ENCODE measurements at regions not wholly inside any gene's neighbourhood (a gene's known extent, or its start where the extent isn't known, plus 50 kb on each side); places are given as distances from the start of the nearest gene placed in this dataset.
A peak's percentile ranks its signal among the peaks of the same experiment; 100 is the strongest.

DNA sequence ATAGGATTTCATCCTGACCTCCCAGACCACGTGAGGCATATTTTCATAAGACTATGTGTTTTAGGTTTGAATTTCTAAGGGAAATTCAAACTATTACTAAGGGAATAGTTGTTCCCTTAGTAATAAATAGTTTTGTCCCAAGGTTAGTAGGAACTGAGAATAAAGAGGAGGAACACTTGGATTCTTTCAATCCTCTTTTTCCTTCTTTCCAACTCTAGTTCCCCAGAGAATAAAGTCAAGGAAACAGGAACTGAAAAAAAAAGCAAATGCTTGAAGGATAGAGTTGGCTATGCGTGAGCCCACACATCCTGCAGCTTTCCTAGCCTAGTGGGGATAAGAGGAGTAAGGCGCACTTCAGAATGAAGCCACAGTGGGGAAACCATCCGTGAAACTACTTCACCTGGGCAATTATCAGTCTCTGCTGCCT, 312.1 kb upstream of the TGFBR2 start:
- Mint-ChIP-seq H3K9me3 (no peaks in the 10 kb centered on the region), H3K36me3 (no peaks in the 10 kb centered on the region), H3K27me3 (ENCODE audit: insufficient read depth, low read depth) (no peaks in the 10 kb centered on the region), H3K4me1 (peaks cover 4% of the 10 kb centered on the region), H3K4me3 (no peak overlapping the region), H3K27ac (no peak overlapping the region)
- Histone ChIP-seq H3K9ac (no peak overlapping the region), H3K4me2 (no peak overlapping the region), H3F3A (ENCODE audit: low read depth) (no peaks in the 10 kb centered on the region), H3K36me3 (no peaks in the 10 kb centered on the region), H3K9me3 (ENCODE audit: low read depth) (no peaks in the 10 kb centered on the region), H3K79me2 (ENCODE audit: low read depth) (no peaks in the 10 kb centered on the region), H2AFZ (replicated peaks) (no peak overlapping the region), H3K27ac (no peak overlapping the region), H3K4me3 (no peak overlapping the region), H3K4me1 (peaks cover 14% of the 10 kb centered on the region), H4K20me1 (ENCODE audit: low read depth) (no peaks in the 10 kb centered on the region), H3K27me3 (no peaks in the 10 kb centered on the region)
- TF ChIP-seq EZH2 (IDR thresholded peaks at IDR 0.05) (no peak), EZH2phosphoT487 (IDR thresholded peaks at IDR 0.05) (no peak)
- TF ChIP-seq, protein P1, sequence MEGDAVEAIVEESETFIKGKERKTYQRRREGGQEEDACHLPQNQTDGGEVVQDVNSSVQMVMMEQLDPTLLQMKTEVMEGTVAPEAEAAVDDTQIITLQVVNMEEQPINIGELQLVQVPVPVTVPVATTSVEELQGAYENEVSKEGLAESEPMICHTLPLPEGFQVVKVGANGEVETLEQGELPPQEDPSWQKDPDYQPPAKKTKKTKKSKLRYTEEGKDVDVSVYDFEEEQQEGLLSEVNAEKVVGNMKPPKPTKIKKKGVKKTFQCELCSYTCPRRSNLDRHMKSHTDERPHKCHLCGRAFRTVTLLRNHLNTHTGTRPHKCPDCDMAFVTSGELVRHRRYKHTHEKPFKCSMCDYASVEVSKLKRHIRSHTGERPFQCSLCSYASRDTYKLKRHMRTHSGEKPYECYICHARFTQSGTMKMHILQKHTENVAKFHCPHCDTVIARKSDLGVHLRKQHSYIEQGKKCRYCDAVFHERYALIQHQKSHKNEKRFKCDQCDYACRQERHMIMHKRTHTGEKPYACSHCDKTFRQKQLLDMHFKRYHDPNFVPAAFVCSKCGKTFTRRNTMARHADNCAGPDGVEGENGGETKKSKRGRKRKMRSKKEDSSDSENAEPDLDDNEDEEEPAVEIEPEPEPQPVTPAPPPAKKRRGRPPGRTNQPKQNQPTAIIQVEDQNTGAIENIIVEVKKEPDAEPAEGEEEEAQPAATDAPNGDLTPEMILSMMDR (IDR thresholded peaks at IDR 0.05), result no peak
- DNase-seq (ENCODE audit: low spot score), result peak; percentile 26

DNA sequence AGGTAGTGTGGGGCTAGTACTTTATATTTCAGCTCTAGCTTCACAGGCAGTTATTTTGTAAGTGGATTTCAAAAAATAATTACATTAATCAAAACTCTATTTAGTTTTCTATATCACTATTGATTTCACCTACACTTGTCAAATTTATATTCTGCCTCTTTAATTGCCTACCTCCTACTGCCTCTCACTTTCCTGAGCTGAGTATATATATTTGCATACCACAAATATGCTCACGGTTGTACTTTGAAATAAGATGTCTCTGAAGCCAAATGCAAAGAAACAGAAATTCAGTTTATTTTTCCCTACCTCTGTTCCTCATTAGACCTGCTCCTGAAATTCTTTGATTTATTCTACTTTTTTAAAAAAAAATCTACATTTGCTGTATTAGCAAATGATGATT, 309.3 kb upstream of the TGFBR2 start:
- peaks cover 4% of the 10 kb centered on the region for H3K4me1 Mint-ChIP-seq
- Histone ChIP-seq H3K27me3 (no peaks in the 10 kb centered on the region), H3K9me3 (ENCODE audit: low read depth) (no peaks in the 10 kb centered on the region), H3K79me2 (ENCODE audit: low read depth) (no peaks in the 10 kb centered on the region), H3K4me2 (no peak overlapping the region), H4K20me1 (ENCODE audit: low read depth) (no peaks in the 10 kb centered on the region), H3K36me3 (no peaks in the 10 kb centered on the region), H3F3A (ENCODE audit: low read depth) (no peaks in the 10 kb centered on the region), H3K4me3 (no peak overlapping the region), H3K4me1 (peaks cover 15% of the 10 kb centered on the region), H3K9ac (no peak overlapping the region), H3K27ac (no peak overlapping the region), H2AFZ (replicated peaks) (no peak overlapping the region)
- no peak for DNase-seq (ENCODE audit: low spot score)
- no peak overlapping the region for H3K27ac Mint-ChIP-seq
- no peak for TF ChIP-seq EZH2phosphoT487 (IDR thresholded peaks at IDR 0.05)
- no peak for TF ChIP-seq EZH2 (IDR thresholded peaks at IDR 0.05)
- H3K9me3 Mint-ChIP-seq, result no peaks in the 10 kb centered on the region
- H3K27me3 Mint-ChIP-seq (ENCODE audit: insufficient read depth, low read depth), result no peaks in the 10 kb centered on the region
- H3K4me3 Mint-ChIP-seq, result no peak overlapping the region
- H3K36me3 Mint-ChIP-seq, result no peaks in the 10 kb centered on the region

DNA sequence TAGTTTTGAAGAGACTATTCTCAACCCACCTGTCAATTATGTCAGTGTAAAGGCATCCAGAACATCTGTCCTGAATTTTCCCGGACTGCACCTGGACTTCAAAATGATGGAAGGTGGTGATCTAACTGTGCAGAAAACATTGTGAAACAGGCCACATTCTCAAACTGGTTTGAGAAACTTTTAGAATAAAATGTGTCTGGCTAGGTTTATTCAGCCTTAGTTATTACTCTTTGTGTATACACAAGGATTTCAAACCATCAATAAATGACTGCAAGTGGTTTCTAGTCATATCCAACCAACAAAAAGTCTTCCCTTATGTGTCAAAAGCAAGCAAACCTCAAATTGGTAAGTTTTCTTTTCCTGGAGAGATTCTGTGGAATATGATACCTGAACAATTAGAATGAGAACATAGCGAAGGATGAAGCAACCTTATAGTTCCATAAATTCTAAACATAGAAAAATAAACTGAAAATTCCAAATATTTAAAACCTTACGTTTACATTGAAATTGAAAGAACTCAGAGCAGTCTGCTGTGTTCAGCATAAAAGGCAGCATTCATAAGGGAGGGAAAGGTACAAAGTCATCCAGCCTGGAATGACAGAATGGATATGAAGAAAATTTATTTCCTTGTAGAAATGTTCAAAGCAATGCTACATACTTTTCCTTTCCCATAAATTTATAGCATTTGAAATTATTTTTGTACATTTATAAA, 306.6 kb upstream of the TGFBR2 start:
- no peak for TF ChIP-seq EZH2phosphoT487 (IDR thresholded peaks at IDR 0.05)
- TF ChIP-seq, protein P1 (IDR thresholded peaks at IDR 0.05), result no peak
- no peak for TF ChIP-seq EZH2 (IDR thresholded peaks at IDR 0.05)
- H3K9me3 Mint-ChIP-seq, result peaks cover 4% of the 10 kb centered on the region
- Histone ChIP-seq H3K36me3 (no peaks in the 10 kb centered on the region), H3K4me2 (no peak overlapping the region), H3F3A (ENCODE audit: low read depth) (no peaks in the 10 kb centered on the region), H3K27ac (no peak overlapping the region), H3K4me3 (no peak overlapping the region), H2AFZ (replicated peaks) (no peak overlapping the region), H3K9ac (no peak overlapping the region), H3K9me3 (ENCODE audit: low read depth) (peaks cover 10% of the 10 kb centered on the region), H3K4me1 (peaks cover 7% of the 10 kb centered on the region), H4K20me1 (ENCODE audit: low read depth) (no peaks in the 10 kb centered on the region), H3K27me3 (no peaks in the 10 kb centered on the region), H3K79me2 (ENCODE audit: low read depth) (no peaks in the 10 kb centered on the region)
- H3K4me1 Mint-ChIP-seq, result no peaks in the 10 kb centered on the region
- no peaks in the 10 kb centered on the region for H3K27me3 Mint-ChIP-seq (ENCODE audit: insufficient read depth, low read depth)
- H3K36me3 Mint-ChIP-seq, result no peaks in the 10 kb centered on the region
- H3K27ac Mint-ChIP-seq, result no peak overlapping the region
- no peak for DNase-seq (ENCODE audit: low spot score)
- no peak overlapping the region for H3K4me3 Mint-ChIP-seq

DNA sequence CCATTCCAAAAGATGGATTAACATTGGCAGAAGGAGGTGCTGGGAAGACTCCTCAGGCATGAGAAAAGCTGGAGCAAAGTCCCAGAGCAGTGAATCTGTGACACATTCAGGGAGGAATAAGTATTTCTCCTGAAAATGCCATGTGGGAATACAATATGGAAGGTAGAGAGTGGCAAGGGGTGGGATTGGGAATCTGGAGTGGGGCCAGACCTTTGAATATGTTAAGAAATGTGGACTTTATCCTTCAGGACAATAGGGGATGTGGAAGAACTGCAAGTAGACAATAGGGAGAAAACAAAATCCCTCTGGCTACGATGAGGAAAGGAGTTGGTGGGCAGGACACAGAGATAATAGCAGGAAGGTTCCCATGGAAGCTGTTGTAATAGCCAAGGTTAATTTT, 305.6 kb upstream of the TGFBR2 start:
- H3K27me3 Mint-ChIP-seq (ENCODE audit: insufficient read depth, low read depth), result no peaks in the 10 kb centered on the region
- H3K4me2 ChIP-seq, result no peak overlapping the region
- no peaks in the 10 kb centered on the region for H3K36me3 ChIP-seq
- no peak overlapping the region for H3K4me3 Mint-ChIP-seq
- no peaks in the 10 kb centered on the region for H4K20me1 ChIP-seq (ENCODE audit: low read depth)
- no peaks in the 10 kb centered on the region for H3F3A ChIP-seq (ENCODE audit: low read depth)
- H3K27ac ChIP-seq, result no peak overlapping the region
- no peaks in the 10 kb centered on the region for H3K27me3 ChIP-seq
- H3K79me2 ChIP-seq (ENCODE audit: low read depth), result no peaks in the 10 kb centered on the region
- TF ChIP-seq EZH2 (IDR thresholded peaks at IDR 0.05) (no peak), EZH2phosphoT487 (IDR thresholded peaks at IDR 0.05) (no peak)
- TF ChIP-seq, protein P1 (IDR thresholded peaks at IDR 0.05), result no peak
- no peak overlapping the region for H3K27ac Mint-ChIP-seq
- DNase-seq (ENCODE audit: low spot score), result peak; percentile 15
- no peak overlapping the region for H3K4me3 ChIP-seq
- peaks cover 7% of the 10 kb centered on the region for H3K4me1 ChIP-seq
- peaks cover 4% of the 10 kb centered on the region for H3K9me3 Mint-ChIP-seq
- H3K36me3 Mint-ChIP-seq, result no peaks in the 10 kb centered on the region
- H3K9me3 ChIP-seq (ENCODE audit: low read depth), result peaks cover 10% of the 10 kb centered on the region
- H2AFZ ChIP-seq (replicated peaks), result peak overlapping the region; percentile 30
- H3K9ac ChIP-seq, result no peak overlapping the region
- H3K4me1 Mint-ChIP-seq, result no peaks in the 10 kb centered on the region

Measured in neural progenitor cell (in vitro differentiated cells).